HEK293 (cell line): ENCODE measurements at regions not wholly inside any gene's neighbourhood (a gene's known extent, or its start where the extent isn't known, plus 50 kb on each side); places are given as distances from the start of the nearest gene placed in this dataset.

Source experiments
- CTCF ChIP-seq: fragments of 450-650 bp; formaldehyde crosslinking; IDR thresholded peaks from 2 replicates; pipeline ENCODE4 v1.5.1; 2016; ENCODE audit warnings: missing biosample characterization, missing genetic modification characterization
- ZBTB20 ChIP-seq: fragments of 450-650 bp; formaldehyde crosslinking; IDR thresholded peaks from 2 replicates; pipeline ENCODE4 v1.5.1; 2016; ENCODE audit warnings: missing biosample characterization, missing genetic modification characterization
- ZNF354C ChIP-seq: fragments of 450-650 bp; formaldehyde crosslinking; IDR thresholded peaks from 2 replicates; pipeline ENCODE4 v1.5.1; 2016; ENCODE audit warnings: missing biosample characterization, missing genetic modification characterization, low read depth, borderline replicate concordance
- ZNF639 ChIP-seq: fragments of 450-650 bp; formaldehyde crosslinking; IDR thresholded peaks from 2 replicates; pipeline ENCODE4 v1.5.1; 2016; ENCODE audit warnings: missing biosample characterization, missing genetic modification characterization
- ZNF785 ChIP-seq: fragments of 450-650 bp; formaldehyde crosslinking; IDR thresholded peaks from 2 replicates; pipeline ENCODE4 v1.5.1; 2016; ENCODE audit warnings: missing biosample characterization, missing genetic modification characterization
- ZSCAN23 ChIP-seq: fragments of 450-650 bp; formaldehyde crosslinking; IDR thresholded peaks from 2 replicates; pipeline ENCODE4 v1.5.1; 2016; ENCODE audit warnings: missing biosample characterization, missing genetic modification characterization

GRCh38 chr15:60091157-60091556 lies 87.0 kb downstream of the FOXB1 start:
- TF ChIP-seq ZSCAN23 (no peak), CTCF (no peak), ZBTB20 (tag by site-specific recombination) (no peak), ZNF354C (tag by site-specific recombination) (no peak), ZNF785 (tag by site-specific recombination) (no peak), ZNF639 (tag by site-specific recombination) (no peak)
